ENCODE measurements at regions not wholly inside any gene's neighbourhood (a gene's known extent, or its start where the extent isn't known, plus 50 kb on each side); places are given as distances from the start of the nearest gene placed in this dataset.

GRCh38 chr1:209428241-209428921, 155.1 kb upstream of the CAMK1G start:
- DNase-seq (ENCODE audit: low spot score) = no peak

GRCh38 chr1:209429611-209430010, 153.9 kb upstream of the CAMK1G start:
- DNase-seq (ENCODE audit: low spot score) = no peak

GRCh38 chr1:209430107-209430506, 153.4 kb upstream of the CAMK1G start:
- DNase-seq (ENCODE audit: low spot score) = no peak

GRCh38 chr1:209430821-209431259, 152.7 kb upstream of the CAMK1G start:
- no peak for DNase-seq (ENCODE audit: low spot score)

GRCh38 chr1:209431402-209431801, 152.1 kb upstream of the CAMK1G start:
- no peak for DNase-seq (ENCODE audit: low spot score)

GRCh38 chr1:209431813-209432442, 151.6 kb upstream of the CAMK1G start:
- DNase-seq (ENCODE audit: low spot score) = no peak

GRCh38 chr1:209432443-209432825, 151.1 kb upstream of the CAMK1G start:
- DNase-seq (ENCODE audit: low spot score) = no peak

- DNase-seq (ENCODE audit: low spot score) = no peak
These were observed 149.9 kb upstream of the CAMK1G start for GRCh38 chr1:209433649-209434031.

- DNase-seq (ENCODE audit: low spot score) = no peak
These were observed 149.4 kb upstream of the CAMK1G start for GRCh38 chr1:209434066-209434465.

GRCh38 chr1:209434631-209435217, 148.8 kb upstream of the CAMK1G start:
- DNase-seq (ENCODE audit: low spot score) = no peak

GRCh38 chr1:209435654-209436566, 147.6 kb upstream of the CAMK1G start:
- DNase-seq (ENCODE audit: low spot score) = no peak

GRCh38 chr1:209439828-209440227, 143.7 kb upstream of the CAMK1G start:
- no peak for DNase-seq (ENCODE audit: low spot score)

- no peak for DNase-seq (ENCODE audit: low spot score)
These were observed 140.1 kb upstream of the CAMK1G start for GRCh38 chr1:209443361-209443931.

- no peak for DNase-seq (ENCODE audit: low spot score)
These were observed 139.4 kb upstream of the CAMK1G start for GRCh38 chr1:209443975-209444651.

GRCh38 chr1:209444961-209445360, 138.6 kb upstream of the CAMK1G start:
- DNase-seq (ENCODE audit: low spot score) = no peak

- DNase-seq (ENCODE audit: low spot score) = no peak
These were observed 137.9 kb upstream of the CAMK1G start for GRCh38 chr1:209445576-209445975.

GRCh38 chr1:209446356-209446755, 137.2 kb upstream of the CAMK1G start:
- DNase-seq (ENCODE audit: low spot score) = no peak

- DNase-seq (ENCODE audit: low spot score) = no peak
These were observed 129.0 kb upstream of the CAMK1G start for GRCh38 chr1:209454340-209454994.

- no peak for DNase-seq (ENCODE audit: low spot score)
These were observed 128.4 kb upstream of the CAMK1G start for GRCh38 chr1:209455145-209455544.

- no peak for DNase-seq (ENCODE audit: low spot score)
These were observed 127.7 kb upstream of the CAMK1G start for GRCh38 chr1:209455661-209456358.
